DND-41 (cell line): ENCODE measurements at regions not wholly inside any gene's neighbourhood (a gene's known extent, or its start where the extent isn't known, plus 50 kb on each side); places are given as distances from the start of the nearest gene placed in this dataset.

Experiments
- ATAC-seq: fragments of 200-7000 bp; cut with Tn5 transposase; 3 replicates; pipeline ENCODE4 v1.9.1; 2021; ENCODE audit warnings: low read depth; ENCODE audit not compliant: insufficient read depth
- DNase-seq: peaks from one replicate; pipeline ENCODE4 v3.0.0-alpha.2; 2020
- H2AFZ ChIP-seq: 2 replicates; pipeline ENCODE4 v1.6.0; 2012; ENCODE audit warnings: low read depth, low read length
- H3K27ac ChIP-seq: 2 replicates; pipeline ENCODE4 v1.5.1; 2012; ENCODE audit warnings: low read length, inconsistent platforms
- H3K27me3 ChIP-seq: fragments of 200-600 bp; sonication (generic); 2 replicates; pipeline ENCODE4 v1.6.0; 2012; ENCODE audit warnings: low read length, mild to moderate bottlenecking, inconsistent platforms; ENCODE audit not compliant: insufficient read depth, poor library complexity
- H3K36me3 ChIP-seq: 2 replicates; pipeline ENCODE4 v1.5.1; 2012; ENCODE audit warnings: low read length, inconsistent platforms; ENCODE audit not compliant: insufficient read depth
- H3K4me1 ChIP-seq: 2 replicates; pipeline ENCODE4 v1.5.1; 2012; ENCODE audit warnings: mild to moderate bottlenecking, low read length; ENCODE audit not compliant: insufficient read depth
- H3K4me2 ChIP-seq: 2 replicates; pipeline ENCODE4 v1.6.0; 2012; ENCODE audit warnings: mild to moderate bottlenecking, moderate library complexity, low read length, inconsistent platforms; ENCODE audit not compliant: insufficient read depth
- H3K4me3 ChIP-seq, 2 experiments: fragments of 200-600 bp in 1 of 2; shearing (Covaris generic) in 1 of 2; 2 replicates each; pipeline ENCODE4 v1.5.1; 2012 to 2016; ENCODE audit warnings: inconsistent platforms in 2 of 2, low read length in 2 of 2, mild to moderate bottlenecking in 2 of 2, low read depth in 1 of 2, moderate library complexity in 1 of 2
- H3K79me2 ChIP-seq: 2 replicates; pipeline ENCODE4 v1.6.0; 2012; ENCODE audit warnings: low read length, inconsistent platforms; ENCODE audit not compliant: insufficient read depth
- H3K9ac ChIP-seq: 2 replicates; pipeline ENCODE4 v1.6.0; 2012; ENCODE audit warnings: low read depth, mild to moderate bottlenecking, inconsistent platforms, low read length, moderate library complexity
- H3K9me3 ChIP-seq: 2 replicates; pipeline ENCODE4 v1.5.1; 2012; ENCODE audit warnings: low read length, moderate library complexity, mild to moderate bottlenecking, inconsistent platforms; ENCODE audit not compliant: insufficient read depth, severe bottlenecking
- H4K20me1 ChIP-seq: 2 replicates; pipeline ENCODE4 v1.6.0; 2012; ENCODE audit warnings: low read length; ENCODE audit not compliant: insufficient read depth
- EZH2 ChIP-seq: IDR thresholded peaks from 3 replicates; pipeline ENCODE4 v1.6.1; 2012; ENCODE audit warnings: borderline replicate concordance, low read depth, mild to moderate bottlenecking, moderate library complexity, low read length, inconsistent platforms; ENCODE audit not compliant: severe bottlenecking
- TF ChIP-seq, protein P1 (sequence below): IDR thresholded peaks from 2 replicates; pipeline ENCODE4 v1.5.1; 2012; ENCODE audit warnings: borderline replicate concordance, low read length, moderate library complexity, mild to moderate bottlenecking; ENCODE audit not compliant: poor library complexity, severe bottlenecking; ENCODE audit errors: extremely low read depth

DNA sequence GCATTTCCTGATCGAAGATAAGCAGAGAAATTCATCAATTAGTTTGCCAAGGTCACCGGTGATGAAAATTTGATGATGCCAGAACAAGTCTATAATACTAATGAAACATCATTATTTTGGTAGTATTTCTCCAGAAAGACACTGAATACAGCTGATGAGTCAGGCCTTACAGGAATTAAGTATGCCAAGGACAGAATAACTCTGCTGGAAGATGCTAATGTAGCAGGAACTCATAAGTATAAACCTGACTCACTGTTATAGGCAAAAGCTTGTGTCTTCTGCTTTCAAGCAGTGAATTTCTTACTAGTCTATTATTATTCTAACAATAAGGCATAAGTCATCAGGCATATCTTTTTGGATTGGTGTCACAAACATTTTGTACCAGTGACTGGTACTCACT is 1825.1 kb upstream of the IGFBP7 start:
- no peaks in the 10 kb centered on the region for H3K79me2 ChIP-seq
- H3K27me3 ChIP-seq = no peaks in the 10 kb centered on the region
- H3K4me3 ChIP-seq = no peak overlapping the region
- H3K9me3 ChIP-seq = no peaks in the 10 kb centered on the region
- no peaks in the 10 kb centered on the region for H3K4me1 ChIP-seq
- H3K9ac ChIP-seq = no peak overlapping the region
- H3K36me3 ChIP-seq = no peaks in the 10 kb centered on the region
- TF ChIP-seq EZH2 = no peak
- TF ChIP-seq, protein P1, sequence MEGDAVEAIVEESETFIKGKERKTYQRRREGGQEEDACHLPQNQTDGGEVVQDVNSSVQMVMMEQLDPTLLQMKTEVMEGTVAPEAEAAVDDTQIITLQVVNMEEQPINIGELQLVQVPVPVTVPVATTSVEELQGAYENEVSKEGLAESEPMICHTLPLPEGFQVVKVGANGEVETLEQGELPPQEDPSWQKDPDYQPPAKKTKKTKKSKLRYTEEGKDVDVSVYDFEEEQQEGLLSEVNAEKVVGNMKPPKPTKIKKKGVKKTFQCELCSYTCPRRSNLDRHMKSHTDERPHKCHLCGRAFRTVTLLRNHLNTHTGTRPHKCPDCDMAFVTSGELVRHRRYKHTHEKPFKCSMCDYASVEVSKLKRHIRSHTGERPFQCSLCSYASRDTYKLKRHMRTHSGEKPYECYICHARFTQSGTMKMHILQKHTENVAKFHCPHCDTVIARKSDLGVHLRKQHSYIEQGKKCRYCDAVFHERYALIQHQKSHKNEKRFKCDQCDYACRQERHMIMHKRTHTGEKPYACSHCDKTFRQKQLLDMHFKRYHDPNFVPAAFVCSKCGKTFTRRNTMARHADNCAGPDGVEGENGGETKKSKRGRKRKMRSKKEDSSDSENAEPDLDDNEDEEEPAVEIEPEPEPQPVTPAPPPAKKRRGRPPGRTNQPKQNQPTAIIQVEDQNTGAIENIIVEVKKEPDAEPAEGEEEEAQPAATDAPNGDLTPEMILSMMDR = no peak
- DNase-seq (no peak), ATAC-seq (no peak)
- H3K27ac ChIP-seq = no peak overlapping the region
- H3K4me2 ChIP-seq = no peak overlapping the region
- no peak overlapping the region for H2AFZ ChIP-seq
- H4K20me1 ChIP-seq = no peaks in the 10 kb centered on the region

DNA sequence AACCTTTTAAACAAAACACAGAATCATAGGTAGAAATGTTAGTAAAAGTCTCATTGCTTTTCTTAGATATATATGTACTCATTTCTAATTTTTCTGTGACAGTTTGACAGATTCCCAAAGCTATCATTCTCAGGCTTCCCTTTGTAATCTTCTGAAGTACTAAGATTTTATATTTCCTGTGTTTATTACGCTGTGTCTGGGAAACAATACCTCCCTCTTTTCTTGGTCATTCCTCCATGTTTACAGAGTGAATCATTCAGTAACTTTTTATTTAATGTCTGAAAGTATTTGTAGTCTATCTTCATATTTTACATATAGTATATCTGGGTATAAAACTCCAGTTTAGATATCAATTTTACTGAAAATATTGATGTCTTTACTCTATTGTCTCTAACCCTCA is 1826.3 kb upstream of the IGFBP7 start:
- no peaks in the 10 kb centered on the region for H3K4me1 ChIP-seq
- no peaks in the 10 kb centered on the region for H4K20me1 ChIP-seq
- H3K79me2 ChIP-seq = no peaks in the 10 kb centered on the region
- ATAC-seq = no peak
- H3K27ac ChIP-seq = no peak overlapping the region
- H3K27me3 ChIP-seq = no peaks in the 10 kb centered on the region
- H3K36me3 ChIP-seq = no peaks in the 10 kb centered on the region
- DNase-seq = no peak
- H3K4me3 ChIP-seq = no peak overlapping the region
- H3K9ac ChIP-seq = no peak overlapping the region
- H3K4me2 ChIP-seq = no peak overlapping the region
- no peak overlapping the region for H2AFZ ChIP-seq
- TF ChIP-seq, protein P1 = no peak
- TF ChIP-seq EZH2 = no peak
- no peaks in the 10 kb centered on the region for H3K9me3 ChIP-seq

DNA sequence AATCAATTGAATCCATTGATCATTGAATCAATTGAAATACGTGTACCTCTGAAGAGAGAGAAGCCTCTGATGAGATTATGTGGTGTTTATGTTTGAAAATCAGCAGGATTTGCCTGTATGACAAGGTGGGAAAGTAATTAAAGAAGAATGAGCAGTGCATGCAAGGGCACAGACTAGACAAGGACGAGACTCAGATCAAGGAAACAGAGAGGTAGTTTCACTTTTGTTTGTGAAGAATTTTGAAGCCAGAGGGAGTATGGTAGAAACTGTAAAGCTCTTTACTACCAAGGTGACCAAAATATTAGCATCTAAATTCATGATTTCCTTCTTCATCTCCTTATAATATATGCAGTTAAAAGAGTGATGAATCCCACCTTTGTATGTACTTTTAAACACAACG is 1830.0 kb upstream of the IGFBP7 start:
- Histone ChIP-seq H4K20me1 (no peaks in the 10 kb centered on the region), H3K27ac (no peak overlapping the region), H3K79me2 (no peaks in the 10 kb centered on the region), H3K27me3 (no peaks in the 10 kb centered on the region), H3K4me1 (no peaks in the 10 kb centered on the region), H3K9ac (no peak overlapping the region), H3K4me2 (no peak overlapping the region), H3K4me3 (no peak overlapping the region), H3K9me3 (no peaks in the 10 kb centered on the region), H2AFZ (no peak overlapping the region), H3K36me3 (no peaks in the 10 kb centered on the region)
- no peak for TF ChIP-seq EZH2
- TF ChIP-seq, protein P1 = no peak
- no peak for DNase-seq
- ATAC-seq = peak; percentile 37; the same call in 1 of the 3 replicates

DNA sequence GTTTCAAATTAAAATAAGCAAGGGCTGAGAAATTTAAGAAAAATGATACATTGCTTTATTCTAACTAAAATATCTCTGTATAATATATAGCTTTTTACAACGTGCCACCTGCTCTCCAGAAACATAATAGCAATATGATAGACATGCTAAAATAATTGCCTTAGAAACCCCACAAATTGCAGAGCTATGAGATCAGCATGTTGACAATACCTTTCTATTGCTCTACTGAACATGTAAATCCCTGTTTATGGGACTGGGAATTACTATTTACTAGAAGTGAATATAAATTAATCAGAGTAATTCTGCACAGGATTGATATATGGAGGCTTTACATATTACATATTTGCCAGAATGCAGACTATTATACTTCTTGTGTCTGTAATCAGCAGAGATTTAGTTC is 1831.1 kb upstream of the IGFBP7 start:
- Histone ChIP-seq H3K27me3 (no peaks in the 10 kb centered on the region), H3K36me3 (no peaks in the 10 kb centered on the region), H3K27ac (no peak overlapping the region), H2AFZ (no peak overlapping the region), H3K79me2 (no peaks in the 10 kb centered on the region), H3K9ac (no peak overlapping the region), H3K4me2 (no peak overlapping the region), H3K9me3 (no peaks in the 10 kb centered on the region), H3K4me1 (no peaks in the 10 kb centered on the region), H3K4me3 (no peak overlapping the region), H4K20me1 (no peaks in the 10 kb centered on the region)
- DNase-seq = no peak
- TF ChIP-seq, protein P1 = no peak
- no peak for TF ChIP-seq EZH2
- ATAC-seq = no peak
